H9 (cell line): ENCODE measurements at regions not wholly inside any gene's neighbourhood (a gene's known extent, or its start where the extent isn't known, plus 50 kb on each side); places are given as distances from the start of the nearest gene placed in this dataset.

Experiments
- DNase-seq: peaks from one replicate; pipeline ENCODE4 v3.0.0-alpha.2; 2017
- H2AFZ ChIP-seq: one replicate; pipeline ENCODE4 v1.6.1; 2013; ENCODE audit warnings: mild to moderate bottlenecking, low read length, control low read depth, moderate library complexity
- H2AK5ac ChIP-seq: 2 replicates; pipeline ENCODE4 v1.6.1; 2013; ENCODE audit warnings: low read length, control low read depth, mixed read lengths; ENCODE audit not compliant: insufficient read length
- H2BK120ac ChIP-seq: one replicate; pipeline ENCODE4 v1.6.1; 2013; ENCODE audit warnings: low read depth, mild to moderate bottlenecking, low read length, control low read depth, inconsistent platforms; ENCODE audit not compliant: poor library complexity, severe bottlenecking
- H2BK12ac ChIP-seq: 2 replicates; pipeline ENCODE4 v1.6.1; 2013; ENCODE audit warnings: low read length, control low read depth, mixed read lengths, low read depth; ENCODE audit not compliant: insufficient read length
- H2BK15ac ChIP-seq: 2 replicates; pipeline ENCODE4 v1.6.1; 2013; ENCODE audit warnings: low read depth, low read length, control low read depth
- H2BK20ac ChIP-seq: one replicate; pipeline ENCODE4 v1.6.1; 2013; ENCODE audit warnings: low read depth, mild to moderate bottlenecking, low read length, control low read depth, inconsistent platforms; ENCODE audit not compliant: poor library complexity, severe bottlenecking
- H2BK5ac ChIP-seq: 2 replicates; pipeline ENCODE4 v1.6.1; 2013; ENCODE audit warnings: low read length, control low read depth, mixed read lengths; ENCODE audit not compliant: insufficient read length
- H3K14ac ChIP-seq: 2 replicates; pipeline ENCODE4 v1.6.1; 2013; ENCODE audit warnings: low read length, control low read depth; ENCODE audit not compliant: insufficient read depth
- H3K18ac ChIP-seq: 2 replicates; pipeline ENCODE4 v1.6.1; 2013; ENCODE audit warnings: low read depth, mild to moderate bottlenecking, mixed read lengths, low read length, control low read depth; ENCODE audit not compliant: insufficient read length
- H3K23ac ChIP-seq: 2 replicates; pipeline ENCODE4 v1.6.1; 2013; ENCODE audit warnings: low read length, control low read depth, mixed read lengths, low read depth; ENCODE audit not compliant: insufficient read length
- H3K23me2 ChIP-seq: 2 replicates; pipeline ENCODE4 v1.6.1; 2013; ENCODE audit warnings: low read depth, mild to moderate bottlenecking, mixed read lengths, low read length, control low read depth; ENCODE audit not compliant: insufficient read length, poor library complexity, severe bottlenecking
- H3K27ac ChIP-seq: 2 replicates; pipeline ENCODE4 v1.5.1; 2013; ENCODE audit warnings: low read length, control low read depth, mixed read lengths, low read depth; ENCODE audit not compliant: insufficient read length
- H3K27me3 ChIP-seq: 2 replicates; pipeline ENCODE4 v1.6.1; 2013; ENCODE audit warnings: low read length, control low read depth, inconsistent platforms; ENCODE audit not compliant: insufficient read depth
- H3K4ac ChIP-seq: 2 replicates; pipeline ENCODE4 v1.6.1; 2013; ENCODE audit warnings: low read depth, mild to moderate bottlenecking, control low read depth, inconsistent platforms, low read length, moderate library complexity
- H3K4me1 ChIP-seq: 2 replicates; pipeline ENCODE4 v1.6.1; 2013; ENCODE audit warnings: low read length, control low read depth, inconsistent platforms; ENCODE audit not compliant: insufficient read depth
- H3K4me2 ChIP-seq: 2 replicates; pipeline ENCODE4 v1.6.1; 2013; ENCODE audit warnings: low read length, control low read depth, mixed read lengths; ENCODE audit not compliant: insufficient read length, insufficient read depth
- H3K56ac ChIP-seq: 2 replicates; pipeline ENCODE4 v1.6.1; 2013; ENCODE audit warnings: low read depth, mild to moderate bottlenecking, mixed read lengths, low read length, control low read depth; ENCODE audit not compliant: insufficient read length
- H3K79me1 ChIP-seq: 2 replicates; pipeline ENCODE4 v1.6.1; 2013; ENCODE audit warnings: low read depth, mild to moderate bottlenecking, moderate library complexity, low read length, control low read depth, inconsistent platforms; ENCODE audit not compliant: insufficient read depth, poor library complexity, severe bottlenecking
- H3K79me2 ChIP-seq: 2 replicates; pipeline ENCODE4 v1.6.1; 2013; ENCODE audit warnings: low read length, control low read depth, inconsistent platforms; ENCODE audit not compliant: insufficient read depth
- H3K9ac ChIP-seq: 2 replicates; pipeline ENCODE4 v1.6.1; 2013; ENCODE audit warnings: low read length, control low read depth, mixed read lengths; ENCODE audit not compliant: insufficient read length; ENCODE audit errors: extremely low read depth
- H3K9me3 ChIP-seq: one replicate; pipeline ENCODE4 v1.6.1; 2013; ENCODE audit warnings: low read depth, low read length, inconsistent platforms; ENCODE audit not compliant: control insufficient read depth
- H3T11ph ChIP-seq: one replicate; pipeline ENCODE4 v1.6.1; 2013; ENCODE audit warnings: mild to moderate bottlenecking, low read length, control low read depth, inconsistent platforms
- H4K20me1 ChIP-seq: one replicate; pipeline ENCODE4 v1.6.1; 2013; ENCODE audit not compliant: control insufficient read depth, insufficient read length, insufficient read depth
- H4K5ac ChIP-seq: 2 replicates; pipeline ENCODE4 v1.6.1; 2013; ENCODE audit warnings: low read depth, mild to moderate bottlenecking, mixed read lengths, low read length, control low read depth; ENCODE audit not compliant: insufficient read length
- H4K8ac ChIP-seq: replicated peaks from 2 replicates; pipeline ENCODE4 v1.6.1; 2013; ENCODE audit warnings: low read length, control low read depth, mixed read lengths, low read depth; ENCODE audit not compliant: insufficient read length
- H4K91ac ChIP-seq: 2 replicates; pipeline ENCODE4 v1.6.1; 2013; ENCODE audit warnings: low read depth, mild to moderate bottlenecking, moderate library complexity, mixed read lengths, low read length, control low read depth; ENCODE audit not compliant: insufficient read length
- H3K27ac Mint-ChIP-seq, 3 experiments: 2 replicates in 2 of 3; 3 replicates in 1 of 3; pipeline ENCODE4 v1.8.0; 2020 to 2021; ENCODE audit warnings: mixed read lengths in 3 of 3, mild to moderate bottlenecking in 1 of 3, moderate library complexity in 1 of 3
- H3K27me3 Mint-ChIP-seq: 2 replicates; pipeline ENCODE4 v1.8.0; 2021; ENCODE audit warnings: low read depth, mild to moderate bottlenecking, moderate library complexity, mixed read lengths
- H3K36me3 Mint-ChIP-seq, 3 experiments: 2 replicates in 2 of 3; 3 replicates in 1 of 3; pipeline ENCODE4 v1.8.0; 2020 to 2021; ENCODE audit warnings: low read depth in 3 of 3, mixed read lengths in 3 of 3; ENCODE audit not compliant: insufficient read depth in 1 of 3
- H3K4me1 Mint-ChIP-seq, 2 experiments: 2 replicates each; pipeline ENCODE4 v1.8.0; 2020; ENCODE audit warnings: mixed read lengths in 2 of 2
- H3K4me3 Mint-ChIP-seq, 2 experiments: 2 replicates in 1 of 2; 3 replicates in 1 of 2; pipeline ENCODE4 v1.8.0; 2020 to 2021; ENCODE audit warnings: mild to moderate bottlenecking in 2 of 2, mixed read lengths in 2 of 2, moderate library complexity in 1 of 2
- H3K9me3 Mint-ChIP-seq, 2 experiments: 2 replicates in 1 of 2; 3 replicates in 1 of 2; pipeline ENCODE4 v1.8.0; 2020; ENCODE audit warnings: mild to moderate bottlenecking in 2 of 2, mixed read lengths in 2 of 2, moderate library complexity in 1 of 2
- WGBS: extraction: QIAGEN DNeasy Blood & Tissue Kit; methylation state at CpG from one replicate; pipeline ENCODE4 v1.1.7; 2013; ENCODE audit warnings: missing lambda C conversion rate, low lambda C conversion rate, mixed read lengths; ENCODE audit not compliant: insufficient read length; ENCODE audit errors: extremely low coverage; 5-methylcytosine and 5-hydroxymethylcytosine counted together
- TF ChIP-seq, protein P1 (sequence below): fragments of 200-600 bp; sonication (generic); conservative IDR thresholded peaks from 3 replicates; pipeline ENCODE4 v1.8.0; 2021; ENCODE audit warnings: antibody characterized with exemption, mild to moderate bottlenecking

DNA sequence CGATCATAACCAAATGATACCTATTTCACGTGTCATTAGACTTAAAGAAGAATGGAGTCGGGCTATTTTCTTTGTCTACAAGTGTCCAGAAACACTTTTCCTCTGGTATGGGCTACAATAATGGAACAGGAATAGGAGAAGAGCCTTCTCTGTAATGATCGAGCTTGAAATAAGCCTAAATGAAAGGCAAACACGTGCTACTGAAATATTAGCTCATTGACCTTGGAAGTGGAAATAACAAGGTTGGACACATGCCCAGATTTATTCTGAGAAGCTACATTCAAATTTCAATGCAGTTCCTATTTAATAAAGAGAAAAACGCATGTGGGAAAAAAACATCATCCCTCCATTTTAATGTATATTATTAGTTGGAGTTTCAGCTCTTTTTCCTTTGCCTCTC, 254.7 kb upstream of the PTER start:
- Histone ChIP-seq H3K27ac (no peak overlapping the region), H4K20me1 (no peaks in the 10 kb centered on the region), H3K4ac (no peak overlapping the region), H3K14ac (no peak overlapping the region), H2BK15ac (no peak overlapping the region), H3T11ph (no peak overlapping the region), H2AK5ac (no peak overlapping the region), H3K9ac (no peak overlapping the region), H3K23ac (no peak overlapping the region), H4K8ac (no peak overlapping the region), H3K23me2 (no peaks in the 10 kb centered on the region), H2BK5ac (no peak overlapping the region), H4K91ac (no peak overlapping the region), H3K18ac (no peak overlapping the region), H3K27me3 (no peaks in the 10 kb centered on the region), H3K79me2 (no peaks in the 10 kb centered on the region), H2AFZ (no peak overlapping the region), H2BK12ac (no peak overlapping the region), H3K4me2 (no peak overlapping the region), H2BK120ac (no peak overlapping the region), H3K4me1 (no peaks in the 10 kb centered on the region; the same call in 1 of the 2 replicates), H3K79me1 (no peaks in the 10 kb centered on the region), H3K9me3 (no peaks in the 10 kb centered on the region), H3K56ac (no peak overlapping the region), H4K5ac (no peak overlapping the region), H2BK20ac (no peak overlapping the region)
- TF ChIP-seq, protein P1, sequence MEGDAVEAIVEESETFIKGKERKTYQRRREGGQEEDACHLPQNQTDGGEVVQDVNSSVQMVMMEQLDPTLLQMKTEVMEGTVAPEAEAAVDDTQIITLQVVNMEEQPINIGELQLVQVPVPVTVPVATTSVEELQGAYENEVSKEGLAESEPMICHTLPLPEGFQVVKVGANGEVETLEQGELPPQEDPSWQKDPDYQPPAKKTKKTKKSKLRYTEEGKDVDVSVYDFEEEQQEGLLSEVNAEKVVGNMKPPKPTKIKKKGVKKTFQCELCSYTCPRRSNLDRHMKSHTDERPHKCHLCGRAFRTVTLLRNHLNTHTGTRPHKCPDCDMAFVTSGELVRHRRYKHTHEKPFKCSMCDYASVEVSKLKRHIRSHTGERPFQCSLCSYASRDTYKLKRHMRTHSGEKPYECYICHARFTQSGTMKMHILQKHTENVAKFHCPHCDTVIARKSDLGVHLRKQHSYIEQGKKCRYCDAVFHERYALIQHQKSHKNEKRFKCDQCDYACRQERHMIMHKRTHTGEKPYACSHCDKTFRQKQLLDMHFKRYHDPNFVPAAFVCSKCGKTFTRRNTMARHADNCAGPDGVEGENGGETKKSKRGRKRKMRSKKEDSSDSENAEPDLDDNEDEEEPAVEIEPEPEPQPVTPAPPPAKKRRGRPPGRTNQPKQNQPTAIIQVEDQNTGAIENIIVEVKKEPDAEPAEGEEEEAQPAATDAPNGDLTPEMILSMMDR, result no peak
- H3K4me3 Mint-ChIP-seq, result no peak overlapping the region
- peaks cover 18% of the 10 kb centered on the region in 2 experiments for H3K4me1 Mint-ChIP-seq
- DNase-seq, result no peak
- H3K9me3 Mint-ChIP-seq, result peaks cover 12 to 19% of the 10 kb centered on the region in 2 experiments
- WGBS, result no CpG with 5 or more reads among the region's 6 CpGs
- no peak overlapping the region for H3K27ac Mint-ChIP-seq
- no peaks in the 10 kb centered on the region for H3K27me3 Mint-ChIP-seq
- H3K36me3 Mint-ChIP-seq, result peaks cover 13 to 22% (median 21%) of the 10 kb centered on the region in 3 experiments
